GM12892 (cell line): ENCODE measurements at regions not wholly inside any gene's neighbourhood (a gene's known extent, or its start where the extent isn't known, plus 50 kb on each side); places are given as distances from the start of the nearest gene placed in this dataset.

Experiments used
- POLR2A ChIP-seq: IDR thresholded peaks from 2 replicates; pipeline ENCODE4 v1.6.1; 2011; ENCODE audit warnings: low read depth, low read length, control low read depth
- TAF1 ChIP-seq: IDR thresholded peaks from 2 replicates; pipeline ENCODE4 v1.6.1; 2011; ENCODE audit warnings: low read depth, mild to moderate bottlenecking, control low read depth, low read length, borderline replicate concordance

- no peak for TF ChIP-seq POLR2A
- no peak for TF ChIP-seq TAF1
Observed at GRCh38 chr14:30243805-30244204, 315.2 kb upstream of the G2E3 start.
